Fibroblast of mammary gland (primary cell): ENCODE measurements at regions not wholly inside any gene's neighbourhood (a gene's known extent, or its start where the extent isn't known, plus 50 kb on each side); places are given as distances from the start of the nearest gene placed in this dataset.

ENCODE experiments used
- DNase-seq: peaks from one replicate; pipeline ENCODE4 v3.0.0-alpha.2; 2010; ENCODE audit warnings: low read depth
- H3K4me3 ChIP-seq: 2 replicates; pipeline ENCODE4 v1.5.1; 2011; ENCODE audit warnings: low read depth, mild to moderate bottlenecking, low read length, moderate library complexity; ENCODE audit not compliant: control insufficient read depth
- CTCF ChIP-seq: conservative IDR thresholded peaks from 2 replicates; pipeline ENCODE4 v1.5.1; 2011; ENCODE audit warnings: low read depth, low read length, inconsistent platforms; ENCODE audit not compliant: control insufficient read depth, insufficient read depth

- no peak for TF ChIP-seq CTCF
- no peak overlapping the region for H3K4me3 ChIP-seq
- no peak for DNase-seq
Observed at GRCh38 chr2:196510246-196510645, 129.3 kb upstream of the CCDC150 start.

GRCh38 chr2:196511258-196512168 lies 128.0 kb upstream of the CCDC150 start:
- no peak for TF ChIP-seq CTCF
- DNase-seq: no peak
- H3K4me3 ChIP-seq: no peak overlapping the region

- TF ChIP-seq CTCF: no peak
- no peak overlapping the region for H3K4me3 ChIP-seq
- DNase-seq: no peak
Observed at GRCh38 chr2:196513796-196514526, 125.6 kb upstream of the CCDC150 start.

GRCh38 chr2:196514641-196515040 lies 124.9 kb upstream of the CCDC150 start:
- no peak for TF ChIP-seq CTCF
- no peak for DNase-seq
- no peak overlapping the region for H3K4me3 ChIP-seq

- no peak for DNase-seq
- TF ChIP-seq CTCF: no peak
- no peak overlapping the region for H3K4me3 ChIP-seq
Observed at GRCh38 chr2:196515051-196515450, 124.5 kb upstream of the CCDC150 start.

GRCh38 chr2:196515608-196516007 lies 123.9 kb upstream of the CCDC150 start:
- no peak overlapping the region for H3K4me3 ChIP-seq
- DNase-seq: no peak
- no peak for TF ChIP-seq CTCF
